ENCODE measurements at regions not wholly inside any gene's neighbourhood (a gene's known extent, or its start where the extent isn't known, plus 50 kb on each side); places are given as distances from the start of the nearest gene placed in this dataset.

DNA sequence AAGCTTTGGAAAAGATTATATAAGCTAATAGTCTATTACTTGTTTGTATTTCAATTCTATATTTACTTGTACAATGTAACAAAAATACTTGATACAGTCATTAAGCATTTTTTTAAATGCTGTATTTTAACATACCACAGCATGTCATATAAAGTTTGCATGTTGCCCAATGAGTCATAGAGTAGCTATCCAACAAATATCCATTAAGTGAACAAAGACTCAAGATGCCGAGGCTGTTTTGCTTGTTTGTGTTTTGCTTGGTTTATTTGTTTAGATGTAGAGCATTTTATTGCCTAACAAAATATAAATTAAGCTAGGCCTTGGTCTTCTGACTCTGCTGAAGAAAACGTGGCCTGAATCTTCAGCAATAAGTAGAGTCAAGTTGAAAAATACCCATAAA, 1584.3 kb upstream of the NUDT12 start:
- no peak for TF ChIP-seq EP300 (IDR thresholded peaks at IDR 0.05; ENCODE audit: borderline replicate concordance in 1 of 2, low read depth in 1 of 2, low read length in 1 of 2)
- TF ChIP-seq, protein P1, sequence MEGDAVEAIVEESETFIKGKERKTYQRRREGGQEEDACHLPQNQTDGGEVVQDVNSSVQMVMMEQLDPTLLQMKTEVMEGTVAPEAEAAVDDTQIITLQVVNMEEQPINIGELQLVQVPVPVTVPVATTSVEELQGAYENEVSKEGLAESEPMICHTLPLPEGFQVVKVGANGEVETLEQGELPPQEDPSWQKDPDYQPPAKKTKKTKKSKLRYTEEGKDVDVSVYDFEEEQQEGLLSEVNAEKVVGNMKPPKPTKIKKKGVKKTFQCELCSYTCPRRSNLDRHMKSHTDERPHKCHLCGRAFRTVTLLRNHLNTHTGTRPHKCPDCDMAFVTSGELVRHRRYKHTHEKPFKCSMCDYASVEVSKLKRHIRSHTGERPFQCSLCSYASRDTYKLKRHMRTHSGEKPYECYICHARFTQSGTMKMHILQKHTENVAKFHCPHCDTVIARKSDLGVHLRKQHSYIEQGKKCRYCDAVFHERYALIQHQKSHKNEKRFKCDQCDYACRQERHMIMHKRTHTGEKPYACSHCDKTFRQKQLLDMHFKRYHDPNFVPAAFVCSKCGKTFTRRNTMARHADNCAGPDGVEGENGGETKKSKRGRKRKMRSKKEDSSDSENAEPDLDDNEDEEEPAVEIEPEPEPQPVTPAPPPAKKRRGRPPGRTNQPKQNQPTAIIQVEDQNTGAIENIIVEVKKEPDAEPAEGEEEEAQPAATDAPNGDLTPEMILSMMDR (IDR thresholded peaks at IDR 0.05), result no peak
- TF ChIP-seq POLR2AphosphoS5 (IDR thresholded peaks at IDR 0.05; ENCODE audit: low read depth, low read length), result no peak
- TF ChIP-seq MXI1 (IDR thresholded peaks at IDR 0.05; ENCODE audit: low read depth, low read length), result no peak
- no peak for TF ChIP-seq FOXJ3 (CRISPR knock-in tag; IDR thresholded peaks at IDR 0.05)
- TF ChIP-seq USF2 (IDR thresholded peaks at IDR 0.05; ENCODE audit: borderline replicate concordance, low read depth, low read length), result no peak
- TF ChIP-seq TAF1 (IDR thresholded peaks at IDR 0.05; ENCODE audit: borderline replicate concordance, low read depth, low read length), result no peak
- TF ChIP-seq YY1 (IDR thresholded peaks at IDR 0.05; ENCODE audit: low read depth), result no peak
- TF ChIP-seq, protein P2, sequence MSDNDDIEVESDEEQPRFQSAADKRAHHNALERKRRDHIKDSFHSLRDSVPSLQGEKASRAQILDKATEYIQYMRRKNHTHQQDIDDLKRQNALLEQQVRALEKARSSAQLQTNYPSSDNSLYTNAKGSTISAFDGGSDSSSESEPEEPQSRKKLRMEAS (IDR thresholded peaks at IDR 0.05; ENCODE audit: low read depth), result no peak
- TF ChIP-seq RCOR1 (IDR thresholded peaks at IDR 0.05; ENCODE audit: low read length), result no peak
- no peak for TF ChIP-seq FOSL2 (IDR thresholded peaks at IDR 0.05; ENCODE audit: borderline replicate concordance, low read depth)
